SK-N-SH (cell line): ENCODE measurements at regions not wholly inside any gene's neighbourhood (a gene's known extent, or its start where the extent isn't known, plus 50 kb on each side); places are given as distances from the start of the nearest gene placed in this dataset.

Experiments used
- CTCF ChIP-seq: fragments of 200-600 bp; sonication (generic); IDR thresholded peaks from 2 replicates; pipeline ENCODE4 v1.6.1; 2017; ENCODE audit warnings: antibody characterized with exemption, mild to moderate bottlenecking, moderate library complexity
- EZH2phosphoT487 ChIP-seq: fragments of 200-600 bp; sonication (generic); IDR thresholded peaks from 2 replicates; pipeline ENCODE4 v1.6.1; 2017; ENCODE audit warnings: low read depth, mixed run types, mild to moderate bottlenecking, antibody characterized with exemption, moderate library complexity, borderline replicate concordance
- MAX ChIP-seq: IDR thresholded peaks from 2 replicates; pipeline ENCODE4 v1.4.0; 2012; ENCODE audit warnings: low read depth
- MEF2A ChIP-seq: IDR thresholded peaks from 2 replicates; pipeline ENCODE4 v1.4.0; 2012; ENCODE audit warnings: low read depth, borderline replicate concordance
- RFX5 ChIP-seq: IDR thresholded peaks from 2 replicates; pipeline ENCODE4 v1.6.1; 2012; ENCODE audit warnings: mild to moderate bottlenecking, improper control_type of control experiment, low read length
- USF1 ChIP-seq: IDR thresholded peaks from 2 replicates; pipeline ENCODE4 v1.4.0; 2012; ENCODE audit warnings: low read depth, borderline replicate concordance
- TF ChIP-seq, protein P1 (sequence below): IDR thresholded peaks from 2 replicates; pipeline ENCODE4 v1.6.1; 2012; ENCODE audit warnings: mild to moderate bottlenecking, low read depth, low read length, moderate library complexity

DNA sequence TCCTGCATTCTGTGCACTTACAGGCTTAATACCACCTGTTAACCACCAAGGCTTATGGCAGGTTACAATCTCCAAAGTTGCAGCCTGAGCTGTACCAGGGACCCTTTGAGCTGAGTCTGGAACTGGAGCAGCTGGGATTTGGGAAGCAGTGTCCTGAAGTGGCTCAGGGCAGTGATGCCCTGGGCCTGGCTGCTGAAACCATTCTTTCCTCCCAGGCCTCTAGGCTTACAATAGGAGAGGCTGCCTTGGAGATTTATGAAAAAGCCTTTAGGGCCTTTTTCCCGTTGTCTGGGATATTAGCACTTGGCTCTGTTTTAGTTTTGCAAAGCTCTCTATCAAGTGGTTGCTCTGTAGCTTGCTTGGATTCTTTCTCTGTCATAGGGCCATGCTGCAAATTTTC, 154.3 kb upstream of the CASK start:
- TF ChIP-seq, protein P1, sequence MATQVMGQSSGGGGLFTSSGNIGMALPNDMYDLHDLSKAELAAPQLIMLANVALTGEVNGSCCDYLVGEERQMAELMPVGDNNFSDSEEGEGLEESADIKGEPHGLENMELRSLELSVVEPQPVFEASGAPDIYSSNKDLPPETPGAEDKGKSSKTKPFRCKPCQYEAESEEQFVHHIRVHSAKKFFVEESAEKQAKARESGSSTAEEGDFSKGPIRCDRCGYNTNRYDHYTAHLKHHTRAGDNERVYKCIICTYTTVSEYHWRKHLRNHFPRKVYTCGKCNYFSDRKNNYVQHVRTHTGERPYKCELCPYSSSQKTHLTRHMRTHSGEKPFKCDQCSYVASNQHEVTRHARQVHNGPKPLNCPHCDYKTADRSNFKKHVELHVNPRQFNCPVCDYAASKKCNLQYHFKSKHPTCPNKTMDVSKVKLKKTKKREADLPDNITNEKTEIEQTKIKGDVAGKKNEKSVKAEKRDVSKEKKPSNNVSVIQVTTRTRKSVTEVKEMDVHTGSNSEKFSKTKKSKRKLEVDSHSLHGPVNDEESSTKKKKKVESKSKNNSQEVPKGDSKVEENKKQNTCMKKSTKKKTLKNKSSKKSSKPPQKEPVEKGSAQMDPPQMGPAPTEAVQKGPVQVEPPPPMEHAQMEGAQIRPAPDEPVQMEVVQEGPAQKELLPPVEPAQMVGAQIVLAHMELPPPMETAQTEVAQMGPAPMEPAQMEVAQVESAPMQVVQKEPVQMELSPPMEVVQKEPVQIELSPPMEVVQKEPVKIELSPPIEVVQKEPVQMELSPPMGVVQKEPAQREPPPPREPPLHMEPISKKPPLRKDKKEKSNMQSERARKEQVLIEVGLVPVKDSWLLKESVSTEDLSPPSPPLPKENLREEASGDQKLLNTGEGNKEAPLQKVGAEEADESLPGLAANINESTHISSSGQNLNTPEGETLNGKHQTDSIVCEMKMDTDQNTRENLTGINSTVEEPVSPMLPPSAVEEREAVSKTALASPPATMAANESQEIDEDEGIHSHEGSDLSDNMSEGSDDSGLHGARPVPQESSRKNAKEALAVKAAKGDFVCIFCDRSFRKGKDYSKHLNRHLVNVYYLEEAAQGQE, result no peak
- TF ChIP-seq CTCF (no peak), MAX (no peak), USF1 (no peak), RFX5 (no peak), MEF2A (no peak), EZH2phosphoT487 (no peak)
